ENCODE measurements at regions not wholly inside any gene's neighbourhood (a gene's known extent, or its start where the extent isn't known, plus 50 kb on each side); places are given as distances from the start of the nearest gene placed in this dataset.
"Not testable (repeated sequence)": the region's sequence is repeated elsewhere in the genome, so short reads cannot be mapped to it uniquely, and the experiment has no call there.

GRCh38 chr10:120105492-120105891 is 213.0 kb downstream of the SEC23IP start:
- no peaks in the 10 kb centered on the region for H3K36me3 ChIP-seq
- H3K4me3 ChIP-seq: no peak overlapping the region
- DNase-seq (no peak), ATAC-seq (no peak)
- no peak for TF ChIP-seq CTCF (IDR thresholded peaks at IDR 0.05)
- no peaks in the 10 kb centered on the region for H3K9me3 ChIP-seq
- H3K27me3 ChIP-seq: peaks cover 0 to 24% (median 0%) of the 10 kb centered on the region in 7 donors
- H3K4me1 ChIP-seq: no peaks in the 10 kb centered on the region
- no peak overlapping the region for H3K27ac ChIP-seq
- WGBS, 2 donors: 62 to 87% methylated on average over 1 of the region's 1 CpG
- intact Hi-C loops (cut with DNase I): no loop called here

DNA sequence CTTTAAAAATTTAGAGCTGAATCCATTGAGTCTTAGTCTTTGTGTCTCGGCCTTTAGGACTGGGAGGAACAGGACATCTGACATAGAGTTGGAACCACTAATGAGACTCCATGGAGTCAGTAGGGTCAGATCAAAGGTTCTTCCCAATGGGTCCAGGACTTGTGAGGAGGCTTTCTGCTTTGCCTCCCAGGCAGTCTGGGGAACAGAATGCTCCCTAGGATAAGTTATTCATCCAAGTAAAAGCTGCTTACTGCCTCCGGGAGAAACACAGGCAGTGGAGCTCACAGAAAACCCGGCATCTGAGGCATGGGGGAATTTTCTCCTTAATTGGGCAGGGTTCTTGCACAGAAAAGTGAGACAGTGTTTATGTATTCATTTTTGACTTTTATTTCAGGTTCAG is 216.4 kb downstream of the SEC23IP start:
- DNase-seq: no peak
- Histone ChIP-seq H3K9me3 (no peaks in the 10 kb centered on the region), H3K27ac (no peak overlapping the region), H3K36me3 (no peaks in the 10 kb centered on the region), H3K27me3 (peaks cover 0 to 5% (median 0%) of the 10 kb centered on the region in 7 donors), H3K4me1 (no peaks in the 10 kb centered on the region), H3K4me3 (no peak overlapping the region)
- TF ChIP-seq CTCF (IDR thresholded peaks at IDR 0.05): no peak
- intact Hi-C loops (cut with DNase I): no loop called here
- no peak for ATAC-seq
- WGBS, 2 donors: 77 to 79% methylated on average over 3 of the region's 3 CpGs

DNA sequence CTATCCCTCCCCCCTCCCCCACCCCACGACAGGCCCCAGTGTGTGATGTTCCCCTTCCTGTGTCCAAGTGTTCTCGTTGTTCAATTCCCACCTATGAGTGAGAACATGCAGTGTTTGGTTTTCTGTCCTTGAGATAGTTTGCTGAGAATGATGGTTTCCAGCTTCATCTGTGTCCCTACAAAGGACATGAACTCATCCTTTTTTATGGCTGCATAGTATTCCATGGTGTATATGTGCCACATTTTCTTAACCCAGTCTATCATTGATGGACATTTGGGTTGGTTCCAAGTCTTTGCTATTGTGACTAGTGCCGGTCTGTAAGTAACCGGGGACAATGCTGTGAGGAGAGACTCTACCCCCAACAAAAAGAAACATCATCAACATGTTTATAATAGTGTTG is 217.2 kb downstream of the SEC23IP start:
- ATAC-seq; H3K27me3 ChIP-seq; H3K9me3 ChIP-seq; H3K4me3 ChIP-seq; H3K27ac ChIP-seq; intact Hi-C loops (cut with DNase I); H3K4me1 ChIP-seq; DNase-seq; H3K36me3 ChIP-seq: not testable (repeated sequence)
- WGBS, 2 donors: 76 to 86% methylated on average over 3 to 4 of the region's 4 CpGs

GRCh38 chr10:120110196-120110595 is 217.7 kb downstream of the SEC23IP start:
- H3K4me1 ChIP-seq: no peaks in the 10 kb centered on the region
- TF ChIP-seq CTCF (IDR thresholded peaks at IDR 0.05): no peak
- ATAC-seq: no peak
- H3K27me3 ChIP-seq: peaks cover 0 to 13% (median 0%) of the 10 kb centered on the region in 7 donors
- H3K9me3 ChIP-seq: no peaks in the 10 kb centered on the region
- no peak overlapping the region for H3K27ac ChIP-seq
- no peaks in the 10 kb centered on the region for H3K36me3 ChIP-seq
- WGBS, 2 donors: 68 to 81% methylated on average over 1 of the region's 1 CpG
- intact Hi-C loops (cut with DNase I): no loop called here
- H3K4me3 ChIP-seq: no peak overlapping the region
- DNase-seq: no peak

DNA sequence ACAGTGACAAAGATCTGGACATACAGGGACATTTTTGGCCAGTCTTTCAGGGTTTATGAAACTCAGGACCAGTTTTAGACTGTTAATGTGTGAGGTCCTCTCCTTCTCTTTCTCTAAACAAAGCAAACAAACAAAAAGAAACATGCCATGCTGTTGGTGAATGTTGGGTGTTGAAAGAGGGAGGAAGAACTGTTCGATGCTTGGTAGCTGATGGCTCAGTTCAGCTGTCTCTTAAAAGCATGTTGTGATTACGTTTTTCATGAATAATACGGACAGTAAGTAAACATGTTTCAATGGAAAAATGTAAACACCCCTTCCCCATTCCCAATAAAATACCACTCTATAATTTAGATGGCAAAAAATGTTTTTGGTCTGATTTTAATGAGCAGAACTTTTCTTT is 219.1 kb downstream of the SEC23IP start:
- ATAC-seq: no peak
- no peak for DNase-seq
- Histone ChIP-seq H3K27ac (no peak overlapping the region), H3K9me3 (no peaks in the 10 kb centered on the region), H3K4me3 (no peak overlapping the region), H3K4me1 (no peaks in the 10 kb centered on the region), H3K27me3 (peaks cover 0 to 13% (median 0%) of the 10 kb centered on the region in 7 donors), H3K36me3 (no peaks in the 10 kb centered on the region)
- WGBS, 2 donors: 61 to 69% methylated on average over 3 of the region's 3 CpGs
- intact Hi-C loops (cut with DNase I): no loop called here
- no peak for TF ChIP-seq CTCF (IDR thresholded peaks at IDR 0.05)
